K562 (cell line): ENCODE measurements at regions not wholly inside any gene's neighbourhood (a gene's known extent, or its start where the extent isn't known, plus 50 kb on each side); places are given as distances from the start of the nearest gene placed in this dataset.

ENCODE experiments used
- BRD9 ChIP-seq: fragments of 450-650 bp; IDR thresholded peaks from 2 replicates; pipeline ENCODE4 v1.6.1; 2018; ENCODE audit warnings: low read depth; ENCODE audit not compliant: partially characterized antibody
- CC2D1A ChIP-seq: fragments of 450-650 bp; IDR thresholded peaks from 2 replicates; pipeline ENCODE4 v1.6.1; 2017; ENCODE audit warnings: mild to moderate bottlenecking
- E2F8 ChIP-seq: fragments of 450-650 bp; IDR thresholded peaks from 2 replicates; pipeline ENCODE4 v1.7.1; 2018; ENCODE audit warnings: mild to moderate bottlenecking, low read depth; ENCODE audit not compliant: partially characterized antibody
- GABPA ChIP-seq: fragments of 200-800 bp; sonication (Bioruptor generic); conservative IDR thresholded peaks from 2 replicates; pipeline ENCODE4 v1.6.1; 2016; ENCODE audit warnings: low read depth, missing genetic modification characterization, missing compliant biosample characterization
- HDAC8 ChIP-seq: fragments of 450-650 bp; IDR thresholded peaks from 2 replicates; pipeline ENCODE4 v1.6.1; 2016; ENCODE audit warnings: mild to moderate bottlenecking, missing genetic modification characterization, moderate library complexity, missing compliant biosample characterization
- NFRKB ChIP-seq: fragments of 450-650 bp; IDR thresholded peaks from 2 replicates; pipeline ENCODE4 v1.6.1; 2016; ENCODE audit warnings: low read depth
- PURB ChIP-seq: sonication (generic); formaldehyde crosslinking; IDR thresholded peaks from 2 replicates; pipeline ENCODE4 v1.9.0; 2021; ENCODE audit warnings: low read depth, mild to moderate bottlenecking, missing genetic modification reagents
- TEAD4 ChIP-seq, 2 experiments: sonication (generic) in 1 of 2; formaldehyde crosslinking in 1 of 2; IDR thresholded peaks; 2 replicates each; pipeline versions ENCODE4 v1.6.1 to v1.8.0; 2012 to 2022; ENCODE audit warnings: borderline replicate concordance in 1 of 2, inconsistent platforms in 1 of 2, low read length in 1 of 2, mild to moderate bottlenecking in 1 of 2, missing genetic modification reagents in 1 of 2
- ZNF274 ChIP-seq: IDR thresholded peaks from 2 replicates; pipeline ENCODE4 v1.6.1; 2011; ENCODE audit warnings: low read depth, mild to moderate bottlenecking, low read length, moderate library complexity, borderline replicate concordance
- TF ChIP-seq, protein P1 (sequence below), 3 experiments: IDR thresholded peaks in 2 of 3; conservative IDR thresholded peaks in 1 of 3; 2 replicates each; pipeline ENCODE4 v1.5.1; 2011 to 2012; ENCODE audit warnings: low read length in 3 of 3, mild to moderate bottlenecking in 3 of 3, control low read depth in 2 of 3, improper control_type of control experiment in 1 of 3, inconsistent platforms in 1 of 3, low read depth in 1 of 3, mixed read lengths in 1 of 3, moderate library complexity in 1 of 3; ENCODE audit not compliant: insufficient read depth in 2 of 3
- TF ChIP-seq, protein P2 (sequence below): sonication (generic); formaldehyde crosslinking; IDR thresholded peaks from 2 replicates; pipeline ENCODE4 v1.8.1; 2022; ENCODE audit warnings: missing genetic modification reagents

GRCh38 chr6:62998022-62998421, 213.2 kb upstream of the FKBP1C start:
- TF ChIP-seq NFRKB, result no peak
- TF ChIP-seq TEAD4 (IDR thresholded peaks at IDR 0.05; ENCODE audit: low read length), result no peak
- TF ChIP-seq TEAD4 (CRISPR knock-in tag; IDR thresholded peaks at IDR 0.05; ENCODE audit: borderline replicate concordance), result no peak
- TF ChIP-seq BRD9, result no peak
- TF ChIP-seq, protein P1, sequence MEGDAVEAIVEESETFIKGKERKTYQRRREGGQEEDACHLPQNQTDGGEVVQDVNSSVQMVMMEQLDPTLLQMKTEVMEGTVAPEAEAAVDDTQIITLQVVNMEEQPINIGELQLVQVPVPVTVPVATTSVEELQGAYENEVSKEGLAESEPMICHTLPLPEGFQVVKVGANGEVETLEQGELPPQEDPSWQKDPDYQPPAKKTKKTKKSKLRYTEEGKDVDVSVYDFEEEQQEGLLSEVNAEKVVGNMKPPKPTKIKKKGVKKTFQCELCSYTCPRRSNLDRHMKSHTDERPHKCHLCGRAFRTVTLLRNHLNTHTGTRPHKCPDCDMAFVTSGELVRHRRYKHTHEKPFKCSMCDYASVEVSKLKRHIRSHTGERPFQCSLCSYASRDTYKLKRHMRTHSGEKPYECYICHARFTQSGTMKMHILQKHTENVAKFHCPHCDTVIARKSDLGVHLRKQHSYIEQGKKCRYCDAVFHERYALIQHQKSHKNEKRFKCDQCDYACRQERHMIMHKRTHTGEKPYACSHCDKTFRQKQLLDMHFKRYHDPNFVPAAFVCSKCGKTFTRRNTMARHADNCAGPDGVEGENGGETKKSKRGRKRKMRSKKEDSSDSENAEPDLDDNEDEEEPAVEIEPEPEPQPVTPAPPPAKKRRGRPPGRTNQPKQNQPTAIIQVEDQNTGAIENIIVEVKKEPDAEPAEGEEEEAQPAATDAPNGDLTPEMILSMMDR (IDR thresholded peaks at IDR 0.05 in 2 of 3, conservative IDR thresholded peaks at IDR 0.05 in 1 of 3; ENCODE audit: insufficient read depth in 2 of 3, low read depth in 1 of 3, low read length in 3 of 3), result no peak
- TF ChIP-seq CC2D1A, result no peak
- TF ChIP-seq ZNF274, result no peak
- TF ChIP-seq, protein P2, sequence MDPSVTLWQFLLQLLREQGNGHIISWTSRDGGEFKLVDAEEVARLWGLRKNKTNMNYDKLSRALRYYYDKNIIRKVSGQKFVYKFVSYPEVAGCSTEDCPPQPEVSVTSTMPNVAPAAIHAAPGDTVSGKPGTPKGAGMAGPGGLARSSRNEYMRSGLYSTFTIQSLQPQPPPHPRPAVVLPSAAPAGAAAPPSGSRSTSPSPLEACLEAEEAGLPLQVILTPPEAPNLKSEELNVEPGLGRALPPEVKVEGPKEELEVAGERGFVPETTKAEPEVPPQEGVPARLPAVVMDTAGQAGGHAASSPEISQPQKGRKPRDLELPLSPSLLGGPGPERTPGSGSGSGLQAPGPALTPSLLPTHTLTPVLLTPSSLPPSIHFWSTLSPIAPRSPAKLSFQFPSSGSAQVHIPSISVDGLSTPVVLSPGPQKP (CRISPR knock-in tag), result no peak
- TF ChIP-seq PURB (CRISPR knock-in tag), result no peak
- no peak for TF ChIP-seq GABPA (tag)
- no peak for TF ChIP-seq HDAC8
- no peak for TF ChIP-seq E2F8
